Peyer's patch (tissue), 4 donors: ENCODE measurements at regions not wholly inside any gene's neighbourhood (a gene's known extent, or its start where the extent isn't known, plus 50 kb on each side); places are given as distances from the start of the nearest gene placed in this dataset.

Experiments used
- CTCF ChIP-seq, 6 experiments: fragments of 450-650 bp in 4 of 6; fragments of 200-600 bp in 2 of 6; sonication (generic) in 1 of 6; IDR thresholded peaks; one replicate each; pipeline ENCODE4 v1.5.1; 2017 to 2019; ENCODE audit warnings: antibody characterized with exemption in 6 of 6, mild to moderate bottlenecking in 3 of 6, moderate library complexity in 1 of 6
- POLR2A ChIP-seq, 2 donors: fragments of 450-650 bp; IDR thresholded peaks; one replicate each; pipeline ENCODE4 v1.5.1; 2017; ENCODE audit warnings: antibody characterized with exemption in 2 of 2, mild to moderate bottlenecking in 2 of 2, moderate library complexity in 2 of 2

DNA sequence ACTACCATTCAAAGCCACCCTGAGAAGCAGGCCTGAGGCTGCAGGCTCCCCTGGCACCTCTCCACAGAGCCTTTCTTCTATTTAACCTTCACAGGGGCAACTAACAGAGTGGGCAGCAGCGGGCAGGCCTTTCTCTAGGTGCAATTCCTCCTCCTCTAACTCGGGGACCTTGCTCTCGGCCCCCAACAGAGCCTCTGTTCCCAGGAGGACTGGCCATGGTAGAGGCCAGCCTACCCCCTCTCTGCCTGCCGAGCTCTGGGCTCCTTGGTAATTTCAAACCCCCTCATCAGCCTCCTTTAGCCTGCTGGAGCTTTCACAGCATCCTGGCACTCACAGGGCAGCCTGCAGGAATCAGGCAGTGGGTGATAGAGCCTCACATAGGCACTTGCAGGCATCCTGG lies 920.8 kb upstream of the ZNF722 start:
- TF ChIP-seq CTCF (IDR thresholded peaks at IDR 0.05) (no peak), POLR2A (IDR thresholded peaks at IDR 0.05) (no peak)
